Transverse colon (tissue), 4 donors: ENCODE measurements at regions not wholly inside any gene's neighbourhood (a gene's known extent, or its start where the extent isn't known, plus 50 kb on each side); places are given as distances from the start of the nearest gene placed in this dataset.

Source experiments
- DNase-seq: peaks from one replicate; pipeline ENCODE4 v3.0.0-alpha.2; 2019
- H3K27ac ChIP-seq, 4 donors: fragments of 200-600 bp; sonication (generic); 2 replicates each; pipeline ENCODE4 v1.5.1; 2016 to 2018; ENCODE audit warnings: inconsistent platforms in 4 of 4
- H3K27me3 ChIP-seq: fragments of 200-600 bp; sonication (generic); 2 replicates; pipeline ENCODE4 v1.5.1; 2017; ENCODE audit warnings: inconsistent platforms
- H3K36me3 ChIP-seq, 4 donors: fragments of 200-600 bp; sonication (generic); 2 replicates each; pipeline ENCODE4 v1.5.1; 2017 to 2019; ENCODE audit warnings: inconsistent platforms in 4 of 4
- H3K4me1 ChIP-seq, 4 donors: fragments of 200-600 bp; sonication (generic); 2 replicates each; pipeline ENCODE4 v1.5.1; 2017 to 2020; ENCODE audit warnings: inconsistent platforms in 4 of 4
- H3K4me3 ChIP-seq, 4 donors: fragments of 200-600 bp; sonication (generic); 1 replicate in 1 of 4; 2 replicates in 3 of 4; pipeline versions ENCODE4 v1.5.1 to v1.6.1; 2017 to 2019; ENCODE audit warnings: inconsistent platforms in 4 of 4
- H3K9me3 ChIP-seq, 2 donors: fragments of 200-600 bp; sonication (generic); 2 replicates each; pipeline ENCODE4 v1.5.1; 2017 to 2019; ENCODE audit warnings: inconsistent platforms in 2 of 2
- EP300 ChIP-seq: sonication (generic); formaldehyde crosslinking; IDR thresholded peaks from one replicate; pipeline ENCODE4 v1.6.1; 2017; ENCODE audit warnings: antibody characterized with exemption, low read depth
- POLR2A ChIP-seq: fragments of 450-650 bp; IDR thresholded peaks from one replicate; pipeline ENCODE4 v1.6.1; 2016; ENCODE audit warnings: antibody characterized with exemption, mild to moderate bottlenecking, moderate library complexity
- POLR2AphosphoS5 ChIP-seq, 3 donors: sonication (generic); formaldehyde crosslinking; IDR thresholded peaks; one replicate each; pipeline ENCODE4 v1.6.1; 2016; ENCODE audit warnings: antibody characterized with exemption in 3 of 3
- WGBS, 2 donors: methylation state at CpG; one replicate each; pipeline ENCODE4 v1.1.5; 2018; ENCODE audit warnings: low coverage in 1 of 2; 5-methylcytosine and 5-hydroxymethylcytosine counted together
- in situ Hi-C, 4 donors: fragments of 200-750 bp; cut with MboI; loops; one replicate each; pipeline versions ENCODE4 v1.15.0 to v1.15.1; 2017; ENCODE audit warnings: low sequenced_read_pairs in 3 of 4, low pct_ligation_motif_present in 1 of 4, low pct_unique_long_range_greater_than_20kb in 1 of 4
- intact Hi-C: fragments of 100-400 bp; cut with DNase I; formaldehyde crosslinking; loops from one replicate; pipeline ENCODE4 v1.15.1; 2023; ENCODE audit warnings: low total_unique reads
- TF ChIP-seq, protein P1 (sequence below), 5 experiments: fragments of 200-600 bp in 3 of 5; fragments of 450-650 bp in 2 of 5; sonication (generic) in 3 of 5; IDR thresholded peaks; 1 replicate in 2 of 5; 2 replicates in 3 of 5; pipeline ENCODE4 v1.5.1; 2016 to 2017; ENCODE audit warnings: antibody characterized with exemption in 5 of 5, inconsistent platforms in 3 of 5, mild to moderate bottlenecking in 2 of 5, moderate library complexity in 1 of 5

DNA sequence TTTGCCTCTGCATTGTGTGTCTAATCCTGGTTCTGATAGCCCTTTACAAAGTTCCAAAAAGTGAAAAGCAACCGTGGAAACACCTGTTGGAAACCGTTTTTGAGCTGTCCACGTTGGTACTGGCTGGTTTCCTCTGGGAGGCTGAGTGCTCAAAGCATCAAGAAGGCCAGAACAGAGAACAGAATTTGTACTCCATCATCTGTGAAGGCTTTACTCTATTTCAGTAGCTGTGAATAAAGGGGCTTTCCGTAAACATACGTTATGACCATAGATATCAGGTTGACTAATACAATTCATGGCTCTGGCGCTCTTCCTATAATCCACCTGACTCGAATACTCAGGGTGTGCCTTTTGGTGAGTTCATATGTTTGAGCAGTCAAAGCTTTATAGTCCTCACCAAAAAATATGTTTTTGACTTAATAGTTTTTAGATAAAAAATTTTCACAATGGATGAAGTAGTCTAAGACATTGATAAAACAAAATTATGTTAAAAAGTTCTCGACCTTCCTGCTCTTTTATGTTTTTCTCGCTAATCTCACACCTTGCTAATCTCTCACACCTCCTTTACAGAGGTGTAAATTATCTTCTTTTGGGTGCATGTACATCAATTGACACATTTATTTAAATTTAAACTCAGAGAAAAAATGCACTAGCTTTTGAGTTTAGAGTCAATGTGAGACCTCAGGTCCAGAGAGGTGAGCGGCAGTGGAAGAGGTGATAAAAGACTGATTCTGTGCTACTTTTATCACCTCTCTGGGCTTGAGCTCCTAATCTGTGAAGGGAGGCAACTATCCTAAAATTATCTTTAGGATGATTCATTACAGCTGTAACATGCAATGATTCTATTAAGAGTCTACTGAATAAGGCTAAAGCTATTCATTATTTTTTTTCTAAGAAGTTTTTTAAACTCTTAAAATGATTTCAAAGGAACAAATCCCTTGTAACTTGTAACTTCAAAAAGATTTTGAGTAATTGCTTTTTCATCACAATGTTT lies 65.3 kb downstream of the CXCR4 start:
- H3K27ac ChIP-seq: no peak overlapping the region
- intact Hi-C loops (no loop called here), in situ Hi-C loops (no loop called here)
- 70 to 89% methylated on average over 7 to 10 of the region's 10 CpGs for WGBS, 2 donors
- H3K27me3 ChIP-seq: no peaks in the 10 kb centered on the region
- H3K4me3 ChIP-seq: no peak overlapping the region
- no peaks in the 10 kb centered on the region for H3K9me3 ChIP-seq
- H3K36me3 ChIP-seq: no peaks in the 10 kb centered on the region
- no peak for DNase-seq
- no peaks in the 10 kb centered on the region for H3K4me1 ChIP-seq
- TF ChIP-seq, protein P1, sequence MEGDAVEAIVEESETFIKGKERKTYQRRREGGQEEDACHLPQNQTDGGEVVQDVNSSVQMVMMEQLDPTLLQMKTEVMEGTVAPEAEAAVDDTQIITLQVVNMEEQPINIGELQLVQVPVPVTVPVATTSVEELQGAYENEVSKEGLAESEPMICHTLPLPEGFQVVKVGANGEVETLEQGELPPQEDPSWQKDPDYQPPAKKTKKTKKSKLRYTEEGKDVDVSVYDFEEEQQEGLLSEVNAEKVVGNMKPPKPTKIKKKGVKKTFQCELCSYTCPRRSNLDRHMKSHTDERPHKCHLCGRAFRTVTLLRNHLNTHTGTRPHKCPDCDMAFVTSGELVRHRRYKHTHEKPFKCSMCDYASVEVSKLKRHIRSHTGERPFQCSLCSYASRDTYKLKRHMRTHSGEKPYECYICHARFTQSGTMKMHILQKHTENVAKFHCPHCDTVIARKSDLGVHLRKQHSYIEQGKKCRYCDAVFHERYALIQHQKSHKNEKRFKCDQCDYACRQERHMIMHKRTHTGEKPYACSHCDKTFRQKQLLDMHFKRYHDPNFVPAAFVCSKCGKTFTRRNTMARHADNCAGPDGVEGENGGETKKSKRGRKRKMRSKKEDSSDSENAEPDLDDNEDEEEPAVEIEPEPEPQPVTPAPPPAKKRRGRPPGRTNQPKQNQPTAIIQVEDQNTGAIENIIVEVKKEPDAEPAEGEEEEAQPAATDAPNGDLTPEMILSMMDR (IDR thresholded peaks at IDR 0.05): no peak
- TF ChIP-seq POLR2A (no peak), EP300 (no peak), POLR2AphosphoS5 (IDR thresholded peaks at IDR 0.05) (no peak)

DNA sequence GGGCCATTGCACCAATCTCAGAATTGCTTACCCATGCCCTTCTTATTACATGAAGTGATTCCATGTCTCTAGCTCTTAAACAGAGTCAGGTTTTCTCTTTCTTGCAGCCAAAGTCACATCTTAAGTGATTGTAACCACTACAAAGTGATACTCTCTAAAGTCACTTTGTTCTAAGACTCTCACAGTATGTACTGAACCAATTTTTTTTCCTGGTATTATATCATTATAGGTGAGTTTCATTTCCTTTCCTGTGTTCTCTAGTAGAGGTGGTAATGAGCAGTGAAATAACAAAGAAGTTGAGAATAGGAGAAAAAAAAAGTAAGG lies 66.3 kb upstream of the DARS1 start:
- no peak overlapping the region for H3K27ac ChIP-seq
- no peak for TF ChIP-seq POLR2AphosphoS5 (IDR thresholded peaks at IDR 0.05)
- TF ChIP-seq POLR2A: no peak
- TF ChIP-seq, protein P1 (IDR thresholded peaks at IDR 0.05): no peak
- TF ChIP-seq EP300: no peak
- H3K36me3 ChIP-seq: no peaks in the 10 kb centered on the region
- H3K4me1 ChIP-seq: no peaks in the 10 kb centered on the region
- in situ Hi-C loops: no loop called here
- no peak overlapping the region for H3K4me3 ChIP-seq
- no peaks in the 10 kb centered on the region for H3K9me3 ChIP-seq
- H3K27me3 ChIP-seq: no peaks in the 10 kb centered on the region
- intact Hi-C loops: no loop called here
- no peak for DNase-seq

GRCh38 chr2:136051001-136051724 lies 65.7 kb upstream of the DARS1 start:
- intact Hi-C loops: no loop called here
- Histone ChIP-seq H3K27ac (no peak overlapping the region), H3K4me1 (no peaks in the 10 kb centered on the region), H3K36me3 (no peaks in the 10 kb centered on the region), H3K4me3 (no peak overlapping the region), H3K27me3 (no peaks in the 10 kb centered on the region), H3K9me3 (no peaks in the 10 kb centered on the region)
- no peak for DNase-seq
- in situ Hi-C loops: no loop called here
- WGBS, 2 donors: 57 to 70% methylated on average over 2 of the region's 2 CpGs
- TF ChIP-seq POLR2AphosphoS5 (IDR thresholded peaks at IDR 0.05): no peak
- TF ChIP-seq, protein P1 (IDR thresholded peaks at IDR 0.05): no peak
- no peak for TF ChIP-seq POLR2A

DNA sequence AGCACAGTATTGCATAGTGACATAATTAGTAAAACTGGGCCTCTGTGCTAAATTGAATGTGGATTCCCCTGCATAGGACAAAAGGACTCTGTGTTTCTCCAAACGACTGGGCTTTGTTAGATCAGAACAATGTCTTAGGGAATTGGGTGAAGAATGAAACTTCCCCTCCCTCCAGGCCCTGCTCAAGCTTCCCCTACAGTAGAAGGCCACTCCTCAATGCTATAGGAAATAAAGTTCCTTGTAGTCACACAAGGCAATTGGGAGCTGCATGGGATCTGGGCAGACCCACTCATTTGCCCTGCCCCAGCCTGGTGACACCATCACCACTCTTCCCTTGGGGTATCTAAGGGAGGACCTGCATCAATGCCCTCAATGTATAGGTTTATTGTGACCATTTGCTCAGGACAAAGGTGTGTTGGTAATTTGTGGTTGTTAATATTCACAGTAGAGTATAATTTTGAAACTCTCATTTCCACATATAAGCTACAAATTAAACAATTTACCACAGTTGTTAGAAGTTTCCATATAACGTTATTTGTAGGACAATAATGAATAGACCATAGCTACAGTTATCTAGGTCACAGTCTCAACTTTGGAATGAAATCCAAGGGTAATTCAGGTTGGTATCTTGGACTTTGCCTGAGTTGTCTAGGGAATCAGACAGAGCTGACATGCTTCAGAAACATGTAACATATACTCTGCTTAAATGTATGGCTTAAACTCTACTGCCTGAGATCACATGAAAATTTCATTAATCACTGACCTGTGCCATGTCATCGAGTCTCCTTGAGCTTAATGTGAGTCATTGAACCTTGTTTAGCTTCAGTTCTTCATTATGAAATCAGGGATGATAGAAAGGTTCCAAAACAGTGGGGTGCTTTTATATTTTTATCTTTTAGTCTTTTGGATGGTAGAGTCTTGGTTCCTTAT lies 64.8 kb upstream of the DARS1 start:
- no peak overlapping the region for H3K27ac ChIP-seq
- no peaks in the 10 kb centered on the region for H3K9me3 ChIP-seq
- no peaks in the 10 kb centered on the region for H3K4me1 ChIP-seq
- no peak for DNase-seq
- H3K4me3 ChIP-seq: no peak overlapping the region
- intact Hi-C loops (no loop called here), in situ Hi-C loops (no loop called here)
- TF ChIP-seq, protein P1 (IDR thresholded peaks at IDR 0.05): no peak
- no peak for TF ChIP-seq POLR2A
- TF ChIP-seq EP300: no peak
- TF ChIP-seq POLR2AphosphoS5 (IDR thresholded peaks at IDR 0.05): no peak
- WGBS, 2 donors: 55 to 100% methylated on average over 2 to 3 of the region's 3 CpGs
- no peaks in the 10 kb centered on the region for H3K27me3 ChIP-seq
- no peaks in the 10 kb centered on the region for H3K36me3 ChIP-seq
